ENCODE measurements at regions not wholly inside any gene's neighbourhood (a gene's known extent, or its start where the extent isn't known, plus 50 kb on each side); places are given as distances from the start of the nearest gene placed in this dataset.

- TF ChIP-seq CTCF (IDR thresholded peaks at IDR 0.05) (no peak), POLR2A (IDR thresholded peaks at IDR 0.05) (no peak)
Observed at GRCh38 chr7:135859538-135859937, 110.9 kb upstream of the FAM180A start.

Data from lower leg skin (tissue), 3 donors.